ENCODE measurements at regions not wholly inside any gene's neighbourhood (a gene's known extent, or its start where the extent isn't known, plus 50 kb on each side); places are given as distances from the start of the nearest gene placed in this dataset.

GRCh38 chr13:106225126-106225525, 310.3 kb downstream of the EFNB2 start:
- in situ Hi-C loops (cut with MboI; ENCODE audit: low sequenced_read_pairs, unreplicated experiment): no loop called here
- no peak for DNase-seq (ENCODE audit: low spot score)
- TF ChIP-seq CTCF (IDR thresholded peaks at IDR 0.05; ENCODE audit: borderline replicate concordance, control extremely low read depth, extremely low read depth, insufficient read depth, missing control alignments): no peak

- no peak for DNase-seq (ENCODE audit: low spot score)
- in situ Hi-C loops (cut with MboI; ENCODE audit: low sequenced_read_pairs, unreplicated experiment): no loop called here
- no peak for TF ChIP-seq CTCF (IDR thresholded peaks at IDR 0.05; ENCODE audit: borderline replicate concordance, control extremely low read depth, extremely low read depth, insufficient read depth, missing control alignments)
Observed at GRCh38 chr13:106220211-106220610, 315.3 kb downstream of the EFNB2 start.

- no peak for TF ChIP-seq CTCF (IDR thresholded peaks at IDR 0.05; ENCODE audit: borderline replicate concordance, control extremely low read depth, extremely low read depth, insufficient read depth, missing control alignments)
- DNase-seq (ENCODE audit: low spot score): no peak
- in situ Hi-C loops (cut with MboI; ENCODE audit: low sequenced_read_pairs, unreplicated experiment): no loop called here
Observed at GRCh38 chr13:106213028-106213757, 322.3 kb downstream of the EFNB2 start.

GRCh38 chr13:106212386-106213010, 323.0 kb downstream of the EFNB2 start:
- in situ Hi-C loops (cut with MboI; ENCODE audit: low sequenced_read_pairs, unreplicated experiment): no loop called here
- TF ChIP-seq CTCF (IDR thresholded peaks at IDR 0.05; ENCODE audit: borderline replicate concordance, control extremely low read depth, extremely low read depth, insufficient read depth, missing control alignments): no peak

GRCh38 chr13:106210324-106210723, 325.1 kb downstream of the EFNB2 start:
- in situ Hi-C loops (cut with MboI; ENCODE audit: low sequenced_read_pairs, unreplicated experiment): no loop called here
- DNase-seq (ENCODE audit: low spot score): no peak
- TF ChIP-seq CTCF (IDR thresholded peaks at IDR 0.05; ENCODE audit: borderline replicate concordance, control extremely low read depth, extremely low read depth, insufficient read depth, missing control alignments): no peak

More at GRCh38 chr13:106212386-106213010, 323.0 kb downstream of the EFNB2 start:
- no peak for DNase-seq (ENCODE audit: low spot score)

- no peak for DNase-seq (ENCODE audit: low spot score)
Observed at GRCh38 chr13:106205871-106206270, 329.6 kb downstream of the EFNB2 start.

More at GRCh38 chr13:106205871-106206270, 329.6 kb downstream of the EFNB2 start:
- TF ChIP-seq CTCF (IDR thresholded peaks at IDR 0.05; ENCODE audit: borderline replicate concordance, control extremely low read depth, extremely low read depth, insufficient read depth, missing control alignments): no peak
- in situ Hi-C loops (cut with MboI; ENCODE audit: low sequenced_read_pairs, unreplicated experiment): no loop called here

All from GM13976 (cell line).